Stimulated activated naive CD8-positive, alpha-beta T cell treated with anti-CD3 and anti-CD28 coated beads, Interleukin-15, amount 100 ng/mL, for 72 hours (primary cell): ENCODE measurements at regions not wholly inside any gene's neighbourhood (a gene's known extent, or its start where the extent isn't known, plus 50 kb on each side); places are given as distances from the start of the nearest gene placed in this dataset.

ENCODE experiments used
- ATAC-seq: fragments of 150-1000 bp; cut with Tn5 transposase; 2 replicates; pipeline ENCODE4 v1.10.0; 2021; ENCODE audit warnings: mild to moderate bottlenecking, moderate library complexity
- DNase-seq, 2 donors: peaks; one replicate each; pipeline ENCODE4 v3.0.0; 2021 to 2022
- H3K27ac Mint-ChIP-seq, 2 donors: one replicate each; pipeline ENCODE4 v1.8.0; 2022; ENCODE audit warnings: mild to moderate bottlenecking in 2 of 2, mixed read lengths in 2 of 2, moderate library complexity in 2 of 2
- H3K27me3 Mint-ChIP-seq: one replicate; pipeline ENCODE4 v1.8.0; 2022; ENCODE audit warnings: mixed read lengths
- H3K4me1 Mint-ChIP-seq: one replicate; pipeline ENCODE4 v1.8.0; 2022; ENCODE audit warnings: mild to moderate bottlenecking, mixed read lengths
- H3K4me3 Mint-ChIP-seq, 2 donors: one replicate each; pipeline ENCODE4 v1.8.0; 2022; ENCODE audit warnings: mild to moderate bottlenecking in 2 of 2, mixed read lengths in 2 of 2, moderate library complexity in 1 of 2
- H3K9me3 Mint-ChIP-seq, 2 donors: one replicate each; pipeline ENCODE4 v1.8.0; 2022; ENCODE audit warnings: mixed read lengths in 2 of 2

GRCh38 chr1:244201750-244202149, 150.7 kb downstream of the ZBTB18 start:
- H3K4me3 Mint-ChIP-seq, result no peak overlapping the region
- H3K27me3 Mint-ChIP-seq, result no peaks in the 10 kb centered on the region
- no peak overlapping the region for H3K27ac Mint-ChIP-seq
- DNase-seq (no peak), ATAC-seq (no peak)
- H3K9me3 Mint-ChIP-seq, result no peaks in the 10 kb centered on the region
- no peaks in the 10 kb centered on the region for H3K4me1 Mint-ChIP-seq

- no peak for ATAC-seq
- no peaks in the 10 kb centered on the region for H3K27me3 Mint-ChIP-seq
- DNase-seq, result no peak
Observed at GRCh38 chr1:244204004-244204403, 152.9 kb downstream of the ZBTB18 start.

GRCh38 chr1:244205171-244205570, 154.1 kb downstream of the ZBTB18 start:
- H3K27me3 Mint-ChIP-seq, result no peaks in the 10 kb centered on the region
- H3K4me3 Mint-ChIP-seq, result no peak overlapping the region
- H3K9me3 Mint-ChIP-seq, result no peaks in the 10 kb centered on the region

More at GRCh38 chr1:244204004-244204403, 152.9 kb downstream of the ZBTB18 start:
- Mint-ChIP-seq H3K27ac (no peak overlapping the region), H3K9me3 (no peaks in the 10 kb centered on the region), H3K4me1 (no peaks in the 10 kb centered on the region), H3K4me3 (no peak overlapping the region)

GRCh38 chr1:244205906-244206305, 154.8 kb downstream of the ZBTB18 start:
- no peak overlapping the region for H3K27ac Mint-ChIP-seq
- no peaks in the 10 kb centered on the region for H3K27me3 Mint-ChIP-seq
- H3K9me3 Mint-ChIP-seq, result no peaks in the 10 kb centered on the region
- no peak for ATAC-seq
- H3K4me3 Mint-ChIP-seq, result no peak overlapping the region
- no peak for DNase-seq
- H3K4me1 Mint-ChIP-seq, result no peaks in the 10 kb centered on the region

More at GRCh38 chr1:244205171-244205570, 154.1 kb downstream of the ZBTB18 start:
- ATAC-seq, result no peak
- no peak for DNase-seq
- Mint-ChIP-seq H3K27ac (no peak overlapping the region), H3K4me1 (no peaks in the 10 kb centered on the region)

- no peak for ATAC-seq
- Mint-ChIP-seq H3K27me3 (no peaks in the 10 kb centered on the region), H3K4me1 (no peaks in the 10 kb centered on the region), H3K4me3 (no peak overlapping the region), H3K27ac (no peak overlapping the region), H3K9me3 (no peaks in the 10 kb centered on the region)
- DNase-seq, result no peak
Observed at GRCh38 chr1:244207042-244207934, 156.2 kb downstream of the ZBTB18 start.

GRCh38 chr1:244207935-244208244, 156.8 kb downstream of the ZBTB18 start:
- no peak overlapping the region for H3K27ac Mint-ChIP-seq
- H3K4me1 Mint-ChIP-seq, result no peaks in the 10 kb centered on the region
- no peak for DNase-seq
- H3K9me3 Mint-ChIP-seq, result no peaks in the 10 kb centered on the region
- ATAC-seq, result no peak
- H3K4me3 Mint-ChIP-seq, result no peak overlapping the region
- H3K27me3 Mint-ChIP-seq, result no peaks in the 10 kb centered on the region

- Mint-ChIP-seq H3K4me1 (no peaks in the 10 kb centered on the region), H3K9me3 (no peaks in the 10 kb centered on the region), H3K4me3 (no peak overlapping the region), H3K27me3 (no peaks in the 10 kb centered on the region), H3K27ac (no peak overlapping the region)
- no peak for ATAC-seq
- DNase-seq, result no peak
Observed at GRCh38 chr1:244209955-244210354, 158.9 kb downstream of the ZBTB18 start.

GRCh38 chr1:244210884-244211558, 159.9 kb downstream of the ZBTB18 start:
- Mint-ChIP-seq H3K27ac (no peak overlapping the region), H3K9me3 (no peaks in the 10 kb centered on the region), H3K4me3 (no peak overlapping the region), H3K4me1 (no peaks in the 10 kb centered on the region), H3K27me3 (no peaks in the 10 kb centered on the region)
- no peak for DNase-seq
- ATAC-seq, result peak; percentile 46

- no peak for DNase-seq
- H3K4me3 Mint-ChIP-seq, result no peak overlapping the region
- H3K27ac Mint-ChIP-seq, result no peak overlapping the region
- no peaks in the 10 kb centered on the region for H3K9me3 Mint-ChIP-seq
- no peaks in the 10 kb centered on the region for H3K27me3 Mint-ChIP-seq
- no peak for ATAC-seq
- H3K4me1 Mint-ChIP-seq, result no peaks in the 10 kb centered on the region
Observed at GRCh38 chr1:244211559-244211944, 160.5 kb downstream of the ZBTB18 start.

GRCh38 chr1:244212219-244212618, 161.1 kb downstream of the ZBTB18 start:
- peak overlapping the region in 1 of 2 donors; percentile 55 for H3K27ac Mint-ChIP-seq

GRCh38 chr1:244212797-244213475, 161.9 kb downstream of the ZBTB18 start:
- Mint-ChIP-seq H3K4me1 (no peaks in the 10 kb centered on the region), H3K27me3 (no peaks in the 10 kb centered on the region), H3K9me3 (no peaks in the 10 kb centered on the region), H3K27ac (no peak overlapping the region), H3K4me3 (no peak overlapping the region)
- ATAC-seq (no peak), DNase-seq (no peak)

More at GRCh38 chr1:244212219-244212618, 161.1 kb downstream of the ZBTB18 start:
- Mint-ChIP-seq H3K4me1 (no peaks in the 10 kb centered on the region), H3K27me3 (no peaks in the 10 kb centered on the region), H3K4me3 (no peak overlapping the region), H3K9me3 (no peaks in the 10 kb centered on the region)
- ATAC-seq, result no peak
- DNase-seq, result no peak

GRCh38 chr1:244214009-244214967, 163.2 kb downstream of the ZBTB18 start:
- no peak for DNase-seq
- no peak for ATAC-seq

GRCh38 chr1:244216836-244217235, 165.8 kb downstream of the ZBTB18 start:
- H3K4me1 Mint-ChIP-seq, result no peaks in the 10 kb centered on the region
- no peaks in the 10 kb centered on the region for H3K27me3 Mint-ChIP-seq
- H3K27ac Mint-ChIP-seq, result no peak overlapping the region
- ATAC-seq, result no peak
- no peak overlapping the region for H3K4me3 Mint-ChIP-seq
- H3K9me3 Mint-ChIP-seq, result no peaks in the 10 kb centered on the region
- no peak for DNase-seq

More at GRCh38 chr1:244214009-244214967, 163.2 kb downstream of the ZBTB18 start:
- H3K27me3 Mint-ChIP-seq, result no peaks in the 10 kb centered on the region
- H3K9me3 Mint-ChIP-seq, result no peaks in the 10 kb centered on the region
- peak overlapping the region in 1 of 2 donors; percentile 37 for H3K27ac Mint-ChIP-seq
- no peak overlapping the region for H3K4me3 Mint-ChIP-seq
- no peaks in the 10 kb centered on the region for H3K4me1 Mint-ChIP-seq

GRCh38 chr1:244217711-244218110, 166.6 kb downstream of the ZBTB18 start:
- Mint-ChIP-seq H3K27me3 (no peaks in the 10 kb centered on the region), H3K4me1 (no peaks in the 10 kb centered on the region), H3K9me3 (no peaks in the 10 kb centered on the region), H3K27ac (peak overlapping the region in 1 of 2 donors; percentile 65), H3K4me3 (no peak overlapping the region)
- no peak for ATAC-seq
- DNase-seq, result no peak

- ATAC-seq, result no peak
- no peaks in the 10 kb centered on the region for H3K9me3 Mint-ChIP-seq
- no peak overlapping the region for H3K27ac Mint-ChIP-seq
- no peaks in the 10 kb centered on the region for H3K27me3 Mint-ChIP-seq
- no peak overlapping the region for H3K4me3 Mint-ChIP-seq
- no peak for DNase-seq
- no peaks in the 10 kb centered on the region for H3K4me1 Mint-ChIP-seq
Observed at GRCh38 chr1:244218220-244218619, 167.1 kb downstream of the ZBTB18 start.
